GM23338 (cell line): ENCODE measurements at regions not wholly inside any gene's neighbourhood (a gene's known extent, or its start where the extent isn't known, plus 50 kb on each side); places are given as distances from the start of the nearest gene placed in this dataset.

Source experiments
- ATAC-seq: fragments of 200-7000 bp; cut with Tn5 transposase; 3 replicates; pipeline ENCODE4 v1.9.1; 2020
- DNase-seq: peaks from one replicate; pipeline ENCODE4 v3.0.0-alpha.2; 2015; ENCODE audit warnings: low spot score
- H2AFZ ChIP-seq: fragments of 200-600 bp; sonication (generic); 2 replicates; pipeline ENCODE4 v1.8.0; 2016; ENCODE audit warnings: antibody characterized with exemption, mild to moderate bottlenecking, moderate library complexity
- H3F3A ChIP-seq: fragments of 200-600 bp; sonication (generic); replicated peaks from 2 replicates; pipeline ENCODE4 v1.8.0; 2017; ENCODE audit warnings: antibody characterized with exemption, mixed run types, low read depth
- H3K27ac ChIP-seq: fragments of 200-600 bp; sonication (generic); 2 replicates; pipeline ENCODE4 v1.6.1; 2016; ENCODE audit warnings: low read depth
- H3K27me3 ChIP-seq: fragments of 200-600 bp; sonication (generic); 2 replicates; pipeline ENCODE4 v1.8.0; 2016; ENCODE audit warnings: mild to moderate bottlenecking, mixed run types, moderate library complexity; ENCODE audit not compliant: insufficient read depth
- H3K36me3 ChIP-seq: fragments of 200-600 bp; sonication (generic); 2 replicates; pipeline ENCODE4 v1.8.0; 2016; ENCODE audit warnings: mild to moderate bottlenecking; ENCODE audit not compliant: insufficient read depth
- H3K4me1 ChIP-seq: fragments of 200-600 bp; sonication (generic); 2 replicates; pipeline ENCODE4 v1.8.0; 2016; ENCODE audit warnings: mild to moderate bottlenecking, moderate library complexity; ENCODE audit not compliant: insufficient read depth
- H3K4me2 ChIP-seq: fragments of 200-600 bp; sonication (generic); 2 replicates; pipeline ENCODE4 v1.7.1; 2017; ENCODE audit warnings: mixed run types
- H3K4me3 ChIP-seq: fragments of 200-600 bp; sonication (generic); 2 replicates; pipeline ENCODE4 v1.6.1; 2016; ENCODE audit warnings: mixed run types
- H3K79me2 ChIP-seq: fragments of 200-600 bp; sonication (generic); replicated peaks from 2 replicates; pipeline ENCODE4 v1.8.0; 2017; ENCODE audit warnings: mild to moderate bottlenecking; ENCODE audit not compliant: insufficient read depth
- H3K9me2 ChIP-seq: fragments of 200-600 bp; sonication (generic); 2 replicates; pipeline ENCODE4 v1.8.0; 2017; ENCODE audit not compliant: insufficient read depth
- H4K20me1 ChIP-seq: fragments of 200-600 bp; sonication (generic); replicated peaks from 2 replicates; pipeline ENCODE4 v1.8.0; 2017; ENCODE audit warnings: mild to moderate bottlenecking; ENCODE audit not compliant: insufficient read depth
- H3K27ac Mint-ChIP-seq: 2 replicates; pipeline ENCODE4 v1.8.0; 2020; ENCODE audit warnings: inconsistent platforms, mild to moderate bottlenecking, moderate library complexity, mixed read lengths
- H3K27me3 Mint-ChIP-seq: 3 replicates; pipeline ENCODE4 v1.8.0; 2022; ENCODE audit warnings: low read depth, mild to moderate bottlenecking, moderate library complexity, mixed read lengths, inconsistent platforms; ENCODE audit not compliant: insufficient read depth, poor library complexity
- H3K36me3 Mint-ChIP-seq: 3 replicates; pipeline ENCODE4 v1.8.0; 2021; ENCODE audit warnings: low read depth, mild to moderate bottlenecking, inconsistent platforms, moderate library complexity, mixed read lengths
- H3K4me1 Mint-ChIP-seq: 3 replicates; pipeline ENCODE4 v1.8.0; 2020; ENCODE audit warnings: mild to moderate bottlenecking, inconsistent platforms, mixed read lengths
- H3K4me3 Mint-ChIP-seq: 3 replicates; pipeline ENCODE4 v1.8.0; 2021; ENCODE audit warnings: moderate library complexity, mild to moderate bottlenecking, inconsistent platforms, mixed read lengths
- H3K9me3 Mint-ChIP-seq: 3 replicates; pipeline ENCODE4 v1.8.0; 2020; ENCODE audit warnings: moderate library complexity, mild to moderate bottlenecking, inconsistent platforms, mixed read lengths
- EZH2 ChIP-seq: fragments of 200-600 bp; sonication (generic); IDR thresholded peaks from one replicate; pipeline ENCODE4 v1.8.0; 2017; ENCODE audit warnings: antibody characterized with exemption, mild to moderate bottlenecking, low read depth; ENCODE audit not compliant: unreplicated experiment
- EZH2phosphoT487 ChIP-seq: fragments of 200-600 bp; sonication (generic); IDR thresholded peaks from one replicate; pipeline ENCODE4 v1.8.1; 2018; ENCODE audit warnings: antibody characterized with exemption; ENCODE audit not compliant: unreplicated experiment
- JUNB ChIP-seq: IDR thresholded peaks from one replicate; pipeline ENCODE4 v1.6.1; 2016; ENCODE audit warnings: antibody characterized with exemption; ENCODE audit not compliant: unreplicated experiment
- NANOG ChIP-seq: IDR thresholded peaks from 2 replicates; pipeline ENCODE4 v1.6.1; 2016; ENCODE audit warnings: antibody characterized with exemption, borderline replicate concordance
- ZNF331 ChIP-seq: fragments of 250-450 bp; sonication (Bioruptor Pico); IDR thresholded peaks from 2 replicates; pipeline ENCODE4 v1.5.0; 2020; ENCODE audit warnings: low read depth, mild to moderate bottlenecking, moderate library complexity
- TF ChIP-seq, protein P1 (sequence below): IDR thresholded peaks from one replicate; pipeline ENCODE4 v1.6.1; 2018; ENCODE audit warnings: antibody characterized with exemption; ENCODE audit not compliant: unreplicated experiment

DNA sequence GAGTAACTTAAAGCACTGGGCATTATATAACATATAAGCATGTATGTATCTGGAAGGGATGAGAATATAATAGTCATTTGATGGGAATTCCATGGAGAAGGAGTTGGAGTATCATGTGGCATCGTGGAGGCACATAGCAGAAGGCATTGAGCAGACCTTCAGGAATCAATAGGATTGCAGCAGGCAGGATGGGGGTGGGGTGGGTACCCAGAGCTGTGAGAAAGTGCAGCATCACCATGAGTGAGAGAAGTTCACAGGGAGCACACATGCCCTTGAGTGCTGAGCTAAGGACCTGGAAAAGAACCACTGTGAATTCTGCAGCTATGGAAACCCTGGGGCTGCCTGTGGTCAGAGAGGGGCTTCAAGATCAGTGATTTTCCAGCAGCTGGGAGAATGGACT is 57.3 kb downstream of the MED10 start:
- no peak overlapping the region for H3K4me2 ChIP-seq
- no peak for DNase-seq
- ATAC-seq: no peak
- Mint-ChIP-seq H3K4me3 (no peak overlapping the region), H3K9me3 (peaks cover 10% of the 10 kb centered on the region), H3K36me3 (no peaks in the 10 kb centered on the region), H3K27me3 (peaks cover 2% of the 10 kb centered on the region), H3K4me1 (no peaks in the 10 kb centered on the region), H3K27ac (no peak overlapping the region)
- H4K20me1 ChIP-seq: no peaks in the 10 kb centered on the region
- H3K4me3 ChIP-seq: no peak overlapping the region
- H3K27ac ChIP-seq: no peak overlapping the region
- no peaks in the 10 kb centered on the region for H3K36me3 ChIP-seq
- H2AFZ ChIP-seq: no peak overlapping the region
- H3K9me2 ChIP-seq: no peaks in the 10 kb centered on the region
- TF ChIP-seq JUNB: no peak
- TF ChIP-seq EZH2phosphoT487: no peak
- TF ChIP-seq, protein P1, sequence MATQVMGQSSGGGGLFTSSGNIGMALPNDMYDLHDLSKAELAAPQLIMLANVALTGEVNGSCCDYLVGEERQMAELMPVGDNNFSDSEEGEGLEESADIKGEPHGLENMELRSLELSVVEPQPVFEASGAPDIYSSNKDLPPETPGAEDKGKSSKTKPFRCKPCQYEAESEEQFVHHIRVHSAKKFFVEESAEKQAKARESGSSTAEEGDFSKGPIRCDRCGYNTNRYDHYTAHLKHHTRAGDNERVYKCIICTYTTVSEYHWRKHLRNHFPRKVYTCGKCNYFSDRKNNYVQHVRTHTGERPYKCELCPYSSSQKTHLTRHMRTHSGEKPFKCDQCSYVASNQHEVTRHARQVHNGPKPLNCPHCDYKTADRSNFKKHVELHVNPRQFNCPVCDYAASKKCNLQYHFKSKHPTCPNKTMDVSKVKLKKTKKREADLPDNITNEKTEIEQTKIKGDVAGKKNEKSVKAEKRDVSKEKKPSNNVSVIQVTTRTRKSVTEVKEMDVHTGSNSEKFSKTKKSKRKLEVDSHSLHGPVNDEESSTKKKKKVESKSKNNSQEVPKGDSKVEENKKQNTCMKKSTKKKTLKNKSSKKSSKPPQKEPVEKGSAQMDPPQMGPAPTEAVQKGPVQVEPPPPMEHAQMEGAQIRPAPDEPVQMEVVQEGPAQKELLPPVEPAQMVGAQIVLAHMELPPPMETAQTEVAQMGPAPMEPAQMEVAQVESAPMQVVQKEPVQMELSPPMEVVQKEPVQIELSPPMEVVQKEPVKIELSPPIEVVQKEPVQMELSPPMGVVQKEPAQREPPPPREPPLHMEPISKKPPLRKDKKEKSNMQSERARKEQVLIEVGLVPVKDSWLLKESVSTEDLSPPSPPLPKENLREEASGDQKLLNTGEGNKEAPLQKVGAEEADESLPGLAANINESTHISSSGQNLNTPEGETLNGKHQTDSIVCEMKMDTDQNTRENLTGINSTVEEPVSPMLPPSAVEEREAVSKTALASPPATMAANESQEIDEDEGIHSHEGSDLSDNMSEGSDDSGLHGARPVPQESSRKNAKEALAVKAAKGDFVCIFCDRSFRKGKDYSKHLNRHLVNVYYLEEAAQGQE: no peak
- no peak for TF ChIP-seq ZNF331
- H3K27me3 ChIP-seq: no peaks in the 10 kb centered on the region
- no peaks in the 10 kb centered on the region for H3K79me2 ChIP-seq
- no peaks in the 10 kb centered on the region for H3F3A ChIP-seq
- no peaks in the 10 kb centered on the region for H3K4me1 ChIP-seq

DNA sequence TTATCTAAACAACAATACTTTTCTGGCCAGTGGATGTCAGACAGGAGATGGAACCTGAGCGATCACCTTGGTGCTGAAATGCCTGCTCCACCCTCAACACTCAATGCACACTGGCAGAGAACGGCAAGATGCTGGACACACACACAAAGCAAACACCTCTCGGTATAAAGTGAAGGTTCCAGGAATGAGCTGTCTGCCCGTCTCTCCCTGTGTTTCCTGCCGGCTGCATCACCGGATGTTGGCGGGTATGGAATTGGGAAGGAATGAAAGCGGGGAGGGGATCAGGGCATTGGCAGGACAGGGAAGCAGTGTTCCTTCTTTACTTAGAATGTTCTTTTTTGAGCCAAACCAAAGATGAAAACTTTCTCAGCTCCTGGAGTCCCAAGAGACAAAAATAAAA is 59.2 kb downstream of the MED10 start:
- no peak for TF ChIP-seq NANOG
- TF ChIP-seq, protein P1: no peak
- TF ChIP-seq EZH2: no peak
- Mint-ChIP-seq H3K4me3 (no peak overlapping the region), H3K27me3 (peaks cover 2% of the 10 kb centered on the region)

More for the DNA sequence above, 59.2 kb downstream of the MED10 start:
- H3K27ac Mint-ChIP-seq: no peak overlapping the region
- no peak for ATAC-seq
- Histone ChIP-seq H3K27ac (no peak overlapping the region), H3K4me1 (no peaks in the 10 kb centered on the region), H3K9me2 (no peaks in the 10 kb centered on the region), H2AFZ (no peak overlapping the region), H3K4me3 (no peak overlapping the region), H3K79me2 (no peaks in the 10 kb centered on the region), H3F3A (no peaks in the 10 kb centered on the region), H3K27me3 (no peaks in the 10 kb centered on the region), H4K20me1 (no peaks in the 10 kb centered on the region), H3K36me3 (no peaks in the 10 kb centered on the region; the same call in 1 of the 2 replicates), H3K4me2 (no peak overlapping the region)
- no peaks in the 10 kb centered on the region for H3K4me1 Mint-ChIP-seq
- no peaks in the 10 kb centered on the region for H3K36me3 Mint-ChIP-seq
- DNase-seq: no peak
- H3K9me3 Mint-ChIP-seq: peaks cover 10% of the 10 kb centered on the region
